GM12878 (cell line): ENCODE measurements at regions not wholly inside any gene's neighbourhood (a gene's known extent, or its start where the extent isn't known, plus 50 kb on each side); places are given as distances from the start of the nearest gene placed in this dataset.

Experiments
- ATAC-seq: fragments of 200-7000 bp; cut with Tn5 transposase; 3 replicates; pipeline ENCODE4 v1.9.1; 2020; ENCODE audit warnings: mild to moderate bottlenecking, moderate library complexity
- BruUV-seq: library from RNA; stranded (reverse); fragments of 400-500 nt; replicated peaks from 2 replicates; lab custom pipeline; 2021; lab: Mats Ljungman, UMichigan
- CTCF ChIA-PET: fragments of 300-600 bp; sonication (Branson Sonifier 250); formaldehyde crosslinking; extraction: SDS; loops from one replicate; lab custom pipeline; 2021; ENCODE audit warnings: inconsistent platforms; lab: Yijun Ruan, JAX
- POLR2A ChIA-PET: fragments of 350-600 bp; formaldehyde crosslinking; extraction: SDS; loops from one replicate; lab custom pipeline; 2021; ENCODE audit warnings: inconsistent platforms; lab: Charles Lee
- RAD21 ChIA-PET: fragments of 300-600 bp; sonication (Branson Sonifier 250); formaldehyde crosslinking; loops from one replicate; lab custom pipeline; 2023; ENCODE audit warnings: antibody characterized with exemption; ENCODE audit not compliant: unreplicated experiment; lab: Charles Lee
- SMC1A ChIA-PET: fragments of 300-600 bp; sonication (Branson Sonifier 250); formaldehyde crosslinking; loops from one replicate; lab custom pipeline; 2023; ENCODE audit not compliant: unreplicated experiment, uncharacterized antibody; lab: Charles Lee
- DNase-seq: peaks from one replicate; pipeline ENCODE4 v3.0.0-alpha.2; 2011; ENCODE audit warnings: low read depth, low spot score
- FAIRE-seq: peaks from 3 replicates; lab custom pipeline; 2011; peaks lifted over from hg19 to GRCh38; lab: Jason Lieb, UNC
- H2AFZ ChIP-seq: 2 replicates; pipeline ENCODE4 v1.6.0; 2011; ENCODE audit warnings: low read depth, low read length, control low read depth; ENCODE audit not compliant: control insufficient read depth
- H3K27ac ChIP-seq: 2 replicates; pipeline ENCODE4 v1.5.1; 2011; ENCODE audit warnings: control low read depth; ENCODE audit not compliant: control insufficient read depth, insufficient read depth
- H3K27me3 ChIP-seq, 2 experiments: replicated peaks in 1 of 2; 2 replicates each; pipeline versions ENCODE4 v1.6.0 to v1.6.1; 2011; ENCODE audit warnings: low read length in 1 of 2; ENCODE audit not compliant: control insufficient read depth in 2 of 2, insufficient read depth in 2 of 2
- H3K36me3 ChIP-seq, 2 experiments: 2 replicates each; pipeline ENCODE4 v1.5.1; 2011; ENCODE audit warnings: low read length in 1 of 2; ENCODE audit not compliant: control insufficient read depth in 2 of 2, insufficient read depth in 2 of 2
- H3K4me1 ChIP-seq: 2 replicates; pipeline ENCODE4 v1.6.1; 2011; ENCODE audit warnings: mild to moderate bottlenecking, low read length, moderate library complexity, mixed read lengths; ENCODE audit not compliant: control insufficient read depth, insufficient read depth
- H3K4me2 ChIP-seq: 2 replicates; pipeline ENCODE4 v1.6.0; 2011; ENCODE audit warnings: control low read depth; ENCODE audit not compliant: control insufficient read depth, insufficient read depth
- H3K4me3 ChIP-seq: fragments of 200-600 bp; sonication (generic); 2 replicates; pipeline ENCODE4 v1.5.1; 2016
- H3K79me2 ChIP-seq: 2 replicates; pipeline ENCODE4 v1.6.0; 2011; ENCODE audit warnings: low read length; ENCODE audit not compliant: control insufficient read depth, insufficient read depth
- H3K9ac ChIP-seq: 2 replicates; pipeline ENCODE4 v1.8.0; 2011; ENCODE audit warnings: low read length, control low read depth, mixed read lengths; ENCODE audit not compliant: control insufficient read depth, insufficient read depth
- H3K9me3 ChIP-seq: replicated peaks from 3 replicates; pipeline ENCODE4 v1.5.1; 2011; ENCODE audit warnings: mild to moderate bottlenecking, low read length; ENCODE audit not compliant: control insufficient read depth, insufficient read depth
- H4K20me1 ChIP-seq: 2 replicates; pipeline ENCODE4 v1.6.0; 2011; ENCODE audit not compliant: control insufficient read depth, insufficient read depth
- ATF7 ChIP-seq: fragments of 450-650 bp; IDR thresholded peaks from 2 replicates; pipeline ENCODE4 v1.6.1; 2016; ENCODE audit warnings: low read depth, mild to moderate bottlenecking
- BHLHE40 ChIP-seq, 2 experiments: fragments of 450-650 bp in 1 of 2; IDR thresholded peaks; 2 replicates each; pipeline ENCODE4 v1.6.1; 2011 to 2017; ENCODE audit warnings: low read depth in 2 of 2, borderline replicate concordance in 1 of 2, improper control_type of control experiment in 1 of 2, low read length in 1 of 2, mild to moderate bottlenecking in 1 of 2
- EZH2 ChIP-seq: IDR thresholded peaks from 2 replicates; pipeline ENCODE4 v1.6.1; 2012; ENCODE audit warnings: low read depth, mild to moderate bottlenecking, control low read depth, inconsistent platforms, low read length, borderline replicate concordance; ENCODE audit not compliant: control insufficient read depth
- FOXM1 ChIP-seq: IDR thresholded peaks from 2 replicates; pipeline ENCODE4 v1.6.1; 2012; ENCODE audit warnings: low read depth, mild to moderate bottlenecking, inconsistent platforms, low read length, moderate library complexity
- POLR2AphosphoS5 ChIP-seq: IDR thresholded peaks from 2 replicates; pipeline ENCODE4 v1.6.1; 2011; ENCODE audit warnings: mild to moderate bottlenecking, low read length, inconsistent platforms
- SREBF1 ChIP-seq: IDR thresholded peaks from 2 replicates; pipeline ENCODE4 v1.6.1; 2012; ENCODE audit warnings: mild to moderate bottlenecking, low read length
- TCF12 ChIP-seq: IDR thresholded peaks from 2 replicates; pipeline ENCODE4 v1.6.1; 2011; ENCODE audit warnings: low read depth, mild to moderate bottlenecking, low read length
- WRNIP1 ChIP-seq: IDR thresholded peaks from 2 replicates; pipeline ENCODE4 v1.6.1; 2011; ENCODE audit warnings: low read depth, low read length, improper control_type of control experiment, borderline replicate concordance
- ZNF217 ChIP-seq: fragments of 450-650 bp; IDR thresholded peaks from 2 replicates; pipeline ENCODE4 v1.6.1; 2017; ENCODE audit warnings: antibody characterized with exemption, mild to moderate bottlenecking
- whole genome bisulfite sequencing: methylation state at CpG from one replicate; pipeline ENCODE4 v1.1.6; 2016; ENCODE audit warnings: low lambda C conversion rate; ENCODE audit not compliant: insufficient replicate concordance, insufficient coverage; ENCODE audit errors: missing lambda C conversion rate; 5-methylcytosine and 5-hydroxymethylcytosine counted together
- in situ Hi-C: fragments of 300-500 bp; cut with MboI; formaldehyde crosslinking; loops from 9 replicates; pipeline ENCODE4 v1.14.3; 2018; ENCODE audit warnings: mixed read lengths
- intact Hi-C: fragments of 100-400 bp; cut with micrococcal nuclease; formaldehyde crosslinking; loops from one replicate; pipeline ENCODE4 v1.14.2; 2022; ENCODE audit not compliant: unreplicated experiment
- TF ChIP-seq, protein P1 (sequence below): fragments of 450-650 bp; IDR thresholded peaks from 2 replicates; pipeline ENCODE4 v1.6.1; 2017; ENCODE audit warnings: mild to moderate bottlenecking, moderate library complexity
- TF ChIP-seq, protein P2 (sequence below): fragments of 450-650 bp; IDR thresholded peaks from 2 replicates; pipeline ENCODE4 v1.6.1; 2017; ENCODE audit warnings: borderline replicate concordance

DNA sequence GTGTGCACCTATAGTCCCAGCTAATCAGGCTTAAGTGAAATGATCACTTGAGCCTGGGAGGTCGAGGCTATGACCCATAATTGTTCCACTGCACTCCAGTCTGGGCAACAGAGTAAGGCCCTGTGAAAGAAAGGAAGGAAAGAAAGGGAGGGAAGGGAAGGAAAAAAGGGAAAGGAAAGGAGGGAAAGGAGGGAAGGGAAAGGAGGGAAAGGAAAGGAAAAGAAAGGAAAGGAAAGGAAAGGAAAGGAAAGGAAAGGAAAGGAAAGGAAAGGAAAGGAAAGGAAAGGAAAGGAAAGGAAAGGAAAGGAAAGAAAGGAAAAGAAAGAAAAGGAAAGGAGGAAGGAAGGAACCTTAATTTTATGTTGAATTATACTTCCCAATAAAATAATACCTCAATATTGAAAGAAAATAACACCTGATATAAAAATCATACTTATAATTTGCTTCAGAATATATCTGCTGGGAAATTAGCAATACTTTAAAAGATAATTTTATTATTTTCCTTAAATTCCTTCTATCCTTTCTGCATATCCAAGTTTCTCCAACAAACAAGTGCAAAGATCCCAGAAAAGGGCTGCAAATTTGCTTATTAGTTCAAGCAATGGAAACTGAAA, 177.3 kb downstream of the KLF12 start:
- no peak for DNase-seq
- Histone ChIP-seq H3K4me3 (no peak overlapping the region), H3K27me3 (no peaks in the 10 kb centered on the region), H4K20me1 (no peaks in the 10 kb centered on the region), H3K27ac (no peak overlapping the region), H3K9ac (no peak overlapping the region), H3K9me3 (no peaks in the 10 kb centered on the region), H3K36me3 (no peaks in the 10 kb centered on the region), H3K4me1 (0 out of 2 replicates have a peak, but pooled peaks cover 2% of the 10 kb centered on the region), H3K4me2 (no peak overlapping the region), H2AFZ (no peak overlapping the region), H3K79me2 (peaks cover 3% of the 10 kb centered on the region; the same call in 1 of the 2 replicates)
- POLR2A ChIA-PET: no interaction called here
- ATAC-seq: no peak
- FAIRE-seq: no peak
- WGBS: 45% methylated on average over 1 of the region's 1 CpG
- CTCF ChIA-PET: no interaction called here
- no TSS peak for BruUV-seq
- TF ChIP-seq EZH2 (no peak), SREBF1 (no peak), WRNIP1 (no peak), BHLHE40 (IDR thresholded peaks at IDR 0.05; ENCODE audit: borderline replicate concordance in 1 of 2, low read depth in 2 of 2, low read length in 1 of 2) (no peak), TCF12 (no peak), ATF7 (no peak), FOXM1 (no peak), ZNF217 (no peak), POLR2AphosphoS5 (no peak)
- TF ChIP-seq, protein P1, sequence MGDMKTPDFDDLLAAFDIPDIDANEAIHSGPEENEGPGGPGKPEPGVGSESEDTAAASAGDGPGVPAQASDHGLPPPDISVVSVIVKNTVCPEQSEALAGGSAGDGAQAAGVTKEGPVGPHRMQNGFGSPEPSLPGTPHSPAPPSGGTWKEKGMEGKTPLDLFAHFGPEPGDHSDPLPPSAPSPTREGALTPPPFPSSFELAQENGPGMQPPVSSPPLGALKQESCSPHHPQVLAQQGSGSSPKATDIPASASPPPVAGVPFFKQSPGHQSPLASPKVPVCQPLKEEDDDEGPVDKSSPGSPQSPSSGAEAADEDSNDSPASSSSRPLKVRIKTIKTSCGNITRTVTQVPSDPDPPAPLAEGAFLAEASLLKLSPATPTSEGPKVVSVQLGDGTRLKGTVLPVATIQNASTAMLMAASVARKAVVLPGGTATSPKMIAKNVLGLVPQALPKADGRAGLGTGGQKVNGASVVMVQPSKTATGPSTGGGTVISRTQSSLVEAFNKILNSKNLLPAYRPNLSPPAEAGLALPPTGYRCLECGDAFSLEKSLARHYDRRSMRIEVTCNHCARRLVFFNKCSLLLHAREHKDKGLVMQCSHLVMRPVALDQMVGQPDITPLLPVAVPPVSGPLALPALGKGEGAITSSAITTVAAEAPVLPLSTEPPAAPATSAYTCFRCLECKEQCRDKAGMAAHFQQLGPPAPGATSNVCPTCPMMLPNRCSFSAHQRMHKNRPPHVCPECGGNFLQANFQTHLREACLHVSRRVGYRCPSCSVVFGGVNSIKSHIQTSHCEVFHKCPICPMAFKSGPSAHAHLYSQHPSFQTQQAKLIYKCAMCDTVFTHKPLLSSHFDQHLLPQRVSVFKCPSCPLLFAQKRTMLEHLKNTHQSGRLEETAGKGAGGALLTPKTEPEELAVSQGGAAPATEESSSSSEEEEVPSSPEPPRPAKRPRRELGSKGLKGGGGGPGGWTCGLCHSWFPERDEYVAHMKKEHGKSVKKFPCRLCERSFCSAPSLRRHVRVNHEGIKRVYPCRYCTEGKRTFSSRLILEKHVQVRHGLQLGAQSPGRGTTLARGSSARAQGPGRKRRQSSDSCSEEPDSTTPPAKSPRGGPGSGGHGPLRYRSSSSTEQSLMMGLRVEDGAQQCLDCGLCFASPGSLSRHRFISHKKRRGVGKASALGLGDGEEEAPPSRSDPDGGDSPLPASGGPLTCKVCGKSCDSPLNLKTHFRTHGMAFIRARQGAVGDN: no peak
- TF ChIP-seq, protein P2, sequence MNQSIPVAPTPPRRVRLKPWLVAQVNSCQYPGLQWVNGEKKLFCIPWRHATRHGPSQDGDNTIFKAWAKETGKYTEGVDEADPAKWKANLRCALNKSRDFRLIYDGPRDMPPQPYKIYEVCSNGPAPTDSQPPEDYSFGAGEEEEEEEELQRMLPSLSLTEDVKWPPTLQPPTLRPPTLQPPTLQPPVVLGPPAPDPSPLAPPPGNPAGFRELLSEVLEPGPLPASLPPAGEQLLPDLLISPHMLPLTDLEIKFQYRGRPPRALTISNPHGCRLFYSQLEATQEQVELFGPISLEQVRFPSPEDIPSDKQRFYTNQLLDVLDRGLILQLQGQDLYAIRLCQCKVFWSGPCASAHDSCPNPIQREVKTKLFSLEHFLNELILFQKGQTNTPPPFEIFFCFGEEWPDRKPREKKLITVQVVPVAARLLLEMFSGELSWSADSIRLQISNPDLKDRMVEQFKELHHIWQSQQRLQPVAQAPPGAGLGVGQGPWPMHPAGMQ: no peak
- in situ Hi-C loops (no loop called here), intact Hi-C loops (no loop called here)
- SMC1A ChIA-PET: no interaction called here
- RAD21 ChIA-PET: no interaction called here
